ENCODE measurements at regions not wholly inside any gene's neighbourhood (a gene's known extent, or its start where the extent isn't known, plus 50 kb on each side); places are given as distances from the start of the nearest gene placed in this dataset.

- TF ChIP-seq ZNF503 (CRISPR knock-in tag; IDR thresholded peaks at IDR 0.05), result no peak
- TF ChIP-seq ZNF576 (CRISPR knock-in tag; IDR thresholded peaks at IDR 0.05), result no peak
Measured at GRCh38 chr5:85741972-85742371, 875.8 kb upstream of the COX7C start (continued).

- no peak for DNase-seq (ENCODE audit: low spot score)
- FAIRE-seq, result no peak
- intact Hi-C loops (cut with micrococcal nuclease; ENCODE audit: unreplicated experiment) (no loop called here), in situ Hi-C loops (cut with HindIII; ENCODE audit: extremely low pct_ligation_motif_present, low pct_unique_long_range_greater_than_20kb) (no loop called here)
- H4K20me1 ChIP-seq (ENCODE audit: insufficient read depth, low read length), result no peaks in the 10 kb centered on the region
- no peaks in the 10 kb centered on the region for H3K79me2 ChIP-seq (ENCODE audit: insufficient read depth, low read length)
- H3K4me3 ChIP-seq (replicated peaks in 1 of 3; ENCODE audit: insufficient read depth in 1 of 3, low read depth in 2 of 3, low read length in 3 of 3), result no peak overlapping the region
- ChIA-PET POLR2A (no interaction called here), CTCF (ENCODE audit: low intra/inter-chr PET ratio, low total read pairs) (no interaction called here)
- peaks cover 18% of the 10 kb centered on the region; the same call in 1 of the 2 replicates for H3K9me3 ChIP-seq (ENCODE audit: low read length)
- no peak overlapping the region for H3K27ac ChIP-seq (ENCODE audit: extremely low read length, insufficient read depth, low read length)
- no TSS peak for BruUV-seq (replicated peaks)
- H3K36me3 ChIP-seq (replicated peaks in 1 of 2; ENCODE audit: control insufficient read depth in 1 of 2, insufficient read depth in 2 of 2, low read length in 2 of 2), result no peaks in the 10 kb centered on the region
- H3K9ac ChIP-seq (ENCODE audit: insufficient read depth, low read depth, low read length), result no peak overlapping the region
- H3K4me2 ChIP-seq (ENCODE audit: low read depth, low read length), result no peak overlapping the region
- no peak for ATAC-seq
- 0% methylated on average over 1 of the region's 1 CpG for WGBS (ENCODE audit: low lambda C conversion rate)
- no peaks in the 10 kb centered on the region for H3K27me3 ChIP-seq (ENCODE audit: control insufficient read depth in 1 of 2, insufficient read depth in 2 of 2, low read length in 2 of 2)
- H2AFZ ChIP-seq (ENCODE audit: low read length), result no peak overlapping the region
- TF ChIP-seq, protein P1, sequence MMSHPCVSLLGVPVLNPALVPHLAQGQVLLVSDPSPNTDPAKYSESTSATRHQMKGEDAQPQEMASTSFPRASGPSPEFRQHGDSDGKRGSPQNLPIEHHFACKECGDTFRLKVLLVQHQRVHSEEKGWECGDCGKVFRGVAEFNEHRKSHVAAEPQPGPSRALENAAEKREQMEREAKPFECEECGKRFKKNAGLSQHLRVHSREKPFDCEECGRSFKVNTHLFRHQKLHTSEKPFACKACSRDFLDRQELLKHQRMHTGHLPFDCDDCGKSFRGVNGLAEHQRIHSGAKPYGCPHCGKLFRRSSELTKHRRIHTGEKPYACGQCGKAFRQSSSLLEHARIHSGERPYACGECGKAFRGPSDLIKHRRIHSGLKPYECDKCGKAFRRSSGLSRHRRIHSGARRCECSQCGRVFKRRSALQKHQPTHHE (CRISPR knock-in tag; IDR thresholded peaks at IDR 0.05; ENCODE audit: borderline replicate concordance), result no peak
- TF ChIP-seq, protein P2, sequence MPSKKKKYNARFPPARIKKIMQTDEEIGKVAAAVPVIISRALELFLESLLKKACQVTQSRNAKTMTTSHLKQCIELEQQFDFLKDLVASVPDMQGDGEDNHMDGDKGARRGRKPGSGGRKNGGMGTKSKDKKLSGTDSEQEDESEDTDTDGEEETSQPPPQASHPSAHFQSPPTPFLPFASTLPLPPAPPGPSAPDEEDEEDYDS (CRISPR knock-in tag; IDR thresholded peaks at IDR 0.05), result no peak
- TF ChIP-seq NR1H2 (CRISPR knock-in tag; IDR thresholded peaks at IDR 0.05; ENCODE audit: borderline replicate concordance, low read depth) (no peak), HDAC1 (CRISPR knock-in tag; IDR thresholded peaks at IDR 0.05) (no peak), ZNF788 (CRISPR knock-in tag; IDR thresholded peaks at IDR 0.05; ENCODE audit: borderline replicate concordance) (no peak), SMYD3 (CRISPR knock-in tag; IDR thresholded peaks at IDR 0.05) (no peak), HES4 (CRISPR knock-in tag; IDR thresholded peaks at IDR 0.05; ENCODE audit: borderline replicate concordance) (no peak), ZZZ3 (CRISPR knock-in tag; IDR thresholded peaks at IDR 0.05; ENCODE audit: borderline replicate concordance) (no peak), ASH2L (IDR thresholded peaks at IDR 0.05; ENCODE audit: insufficient read length, low read depth, low read length) (no peak)
- TF ChIP-seq, protein P3, sequence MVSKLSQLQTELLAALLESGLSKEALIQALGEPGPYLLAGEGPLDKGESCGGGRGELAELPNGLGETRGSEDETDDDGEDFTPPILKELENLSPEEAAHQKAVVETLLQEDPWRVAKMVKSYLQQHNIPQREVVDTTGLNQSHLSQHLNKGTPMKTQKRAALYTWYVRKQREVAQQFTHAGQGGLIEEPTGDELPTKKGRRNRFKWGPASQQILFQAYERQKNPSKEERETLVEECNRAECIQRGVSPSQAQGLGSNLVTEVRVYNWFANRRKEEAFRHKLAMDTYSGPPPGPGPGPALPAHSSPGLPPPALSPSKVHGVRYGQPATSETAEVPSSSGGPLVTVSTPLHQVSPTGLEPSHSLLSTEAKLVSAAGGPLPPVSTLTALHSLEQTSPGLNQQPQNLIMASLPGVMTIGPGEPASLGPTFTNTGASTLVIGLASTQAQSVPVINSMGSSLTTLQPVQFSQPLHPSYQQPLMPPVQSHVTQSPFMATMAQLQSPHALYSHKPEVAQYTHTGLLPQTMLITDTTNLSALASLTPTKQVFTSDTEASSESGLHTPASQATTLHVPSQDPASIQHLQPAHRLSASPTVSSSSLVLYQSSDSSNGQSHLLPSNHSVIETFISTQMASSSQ (IDR thresholded peaks at IDR 0.05; ENCODE audit: low read depth), result no peak
- TF ChIP-seq, protein P3 (CRISPR knock-in tag; IDR thresholded peaks at IDR 0.05; ENCODE audit: borderline replicate concordance), result no peak
- no peaks in the 10 kb centered on the region for H3K4me1 ChIP-seq (ENCODE audit: insufficient read depth, low read length)
Measured at GRCh38 chr5:85760519-85760918, 857.2 kb upstream of the COX7C start.

Data from HepG2 (cell line).